ENCODE measurements at regions not wholly inside any gene's neighbourhood (a gene's known extent, or its start where the extent isn't known, plus 50 kb on each side); places are given as distances from the start of the nearest gene placed in this dataset.

DNA sequence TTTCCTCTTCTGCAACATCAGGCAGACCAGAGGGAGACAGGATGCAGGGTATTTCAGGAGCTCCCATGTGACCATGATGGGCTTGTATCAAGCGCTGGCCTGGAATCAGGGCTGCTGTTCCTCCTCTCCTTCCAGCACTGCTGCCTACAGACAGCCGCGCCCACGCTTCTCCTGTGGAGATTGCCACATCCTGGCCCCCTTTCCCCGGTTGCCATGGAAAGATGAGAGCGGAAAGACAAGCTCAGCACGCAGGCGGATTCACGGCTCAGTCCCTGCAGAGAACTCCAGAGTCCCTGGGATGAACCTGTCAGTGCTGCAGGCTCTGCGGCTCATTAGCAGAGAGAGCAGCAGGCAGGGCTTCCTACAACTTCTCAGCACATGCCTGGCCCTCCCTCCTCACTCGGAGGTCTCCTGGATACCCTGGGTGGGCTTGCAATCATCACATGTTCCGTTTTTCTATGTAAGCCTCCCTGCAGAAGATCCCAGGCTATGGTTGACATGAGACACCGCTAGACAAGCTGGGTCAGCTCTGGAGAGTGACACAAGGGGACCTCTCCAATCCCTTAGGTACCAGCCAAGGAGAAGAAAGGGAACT, 497.8 kb upstream of the MYT1L start:
- TF ChIP-seq, protein P1, sequence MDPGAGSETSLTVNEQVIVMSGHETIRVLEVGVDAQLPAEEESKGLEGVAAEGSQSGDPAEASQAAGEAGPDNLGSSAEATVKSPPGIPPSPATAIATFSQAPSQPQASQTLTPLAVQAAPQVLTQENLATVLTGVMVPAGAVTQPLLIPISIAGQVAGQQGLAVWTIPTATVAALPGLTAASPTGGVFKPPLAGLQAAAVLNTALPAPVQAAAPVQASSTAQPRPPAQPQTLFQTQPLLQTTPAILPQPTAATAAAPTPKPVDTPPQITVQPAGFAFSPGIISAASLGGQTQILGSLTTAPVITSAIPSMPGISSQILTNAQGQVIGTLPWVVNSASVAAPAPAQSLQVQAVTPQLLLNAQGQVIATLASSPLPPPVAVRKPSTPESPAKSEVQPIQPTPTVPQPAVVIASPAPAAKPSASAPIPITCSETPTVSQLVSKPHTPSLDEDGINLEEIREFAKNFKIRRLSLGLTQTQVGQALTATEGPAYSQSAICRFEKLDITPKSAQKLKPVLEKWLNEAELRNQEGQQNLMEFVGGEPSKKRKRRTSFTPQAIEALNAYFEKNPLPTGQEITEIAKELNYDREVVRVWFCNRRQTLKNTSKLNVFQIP (CRISPR knock-in tag; IDR thresholded peaks at IDR 0.05; ENCODE audit: borderline replicate concordance, low read depth): no peak
- TF ChIP-seq ZFP3 (CRISPR knock-in tag; IDR thresholded peaks at IDR 0.05): no peak
- TF ChIP-seq TCF4 (CRISPR knock-in tag; IDR thresholded peaks at IDR 0.05; ENCODE audit: borderline replicate concordance): no peak
- no peak for TF ChIP-seq ISL1 (CRISPR knock-in tag; IDR thresholded peaks at IDR 0.05)
- TF ChIP-seq, protein P2, sequence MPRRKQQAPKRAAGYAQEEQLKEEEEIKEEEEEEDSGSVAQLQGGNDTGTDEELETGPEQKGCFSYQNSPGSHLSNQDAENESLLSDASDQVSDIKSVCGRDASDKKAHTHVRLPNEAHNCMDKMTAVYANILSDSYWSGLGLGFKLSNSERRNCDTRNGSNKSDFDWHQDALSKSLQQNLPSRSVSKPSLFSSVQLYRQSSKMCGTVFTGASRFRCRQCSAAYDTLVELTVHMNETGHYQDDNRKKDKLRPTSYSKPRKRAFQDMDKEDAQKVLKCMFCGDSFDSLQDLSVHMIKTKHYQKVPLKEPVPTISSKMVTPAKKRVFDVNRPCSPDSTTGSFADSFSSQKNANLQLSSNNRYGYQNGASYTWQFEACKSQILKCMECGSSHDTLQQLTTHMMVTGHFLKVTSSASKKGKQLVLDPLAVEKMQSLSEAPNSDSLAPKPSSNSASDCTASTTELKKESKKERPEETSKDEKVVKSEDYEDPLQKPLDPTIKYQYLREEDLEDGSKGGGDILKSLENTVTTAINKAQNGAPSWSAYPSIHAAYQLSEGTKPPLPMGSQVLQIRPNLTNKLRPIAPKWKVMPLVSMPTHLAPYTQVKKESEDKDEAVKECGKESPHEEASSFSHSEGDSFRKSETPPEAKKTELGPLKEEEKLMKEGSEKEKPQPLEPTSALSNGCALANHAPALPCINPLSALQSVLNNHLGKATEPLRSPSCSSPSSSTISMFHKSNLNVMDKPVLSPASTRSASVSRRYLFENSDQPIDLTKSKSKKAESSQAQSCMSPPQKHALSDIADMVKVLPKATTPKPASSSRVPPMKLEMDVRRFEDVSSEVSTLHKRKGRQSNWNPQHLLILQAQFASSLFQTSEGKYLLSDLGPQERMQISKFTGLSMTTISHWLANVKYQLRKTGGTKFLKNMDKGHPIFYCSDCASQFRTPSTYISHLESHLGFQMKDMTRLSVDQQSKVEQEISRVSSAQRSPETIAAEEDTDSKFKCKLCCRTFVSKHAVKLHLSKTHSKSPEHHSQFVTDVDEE (CRISPR knock-in tag; IDR thresholded peaks at IDR 0.05): no peak

All from SK-N-SH treated with all-trans-retinoic acid at 6 μM for 48 hours (cell line).